ENCODE measurements at regions not wholly inside any gene's neighbourhood (a gene's known extent, or its start where the extent isn't known, plus 50 kb on each side); places are given as distances from the start of the nearest gene placed in this dataset.

DNA sequence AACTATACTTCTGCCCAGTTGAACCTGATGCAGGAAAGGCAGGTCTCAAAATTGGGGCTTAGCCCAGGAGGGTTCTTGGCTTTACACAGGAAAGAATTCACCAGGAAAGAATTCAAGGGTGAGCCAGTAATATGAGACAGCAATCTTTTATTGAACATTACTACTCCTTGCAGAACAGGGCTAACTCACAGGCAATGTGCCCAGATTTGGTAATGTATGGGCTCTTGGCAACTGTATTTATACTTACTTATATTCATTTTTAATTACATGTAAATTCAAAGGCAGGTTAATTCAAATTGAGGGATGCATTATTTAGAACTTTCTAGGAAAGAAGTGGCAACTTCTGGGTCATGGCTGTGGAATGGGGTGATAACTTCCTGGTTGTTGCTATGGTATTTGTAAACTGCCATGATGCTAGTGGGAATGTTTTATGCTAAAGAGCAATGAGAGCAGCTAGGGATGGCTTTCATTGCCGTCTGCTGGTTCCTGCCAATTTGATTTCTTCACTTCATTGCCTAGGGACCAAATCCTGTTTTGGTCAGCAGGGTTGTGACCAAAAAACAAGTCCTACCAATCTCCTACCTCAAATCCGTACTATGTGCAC is 107.5 kb downstream of the CHRM3 start:
- TF ChIP-seq, protein P1, sequence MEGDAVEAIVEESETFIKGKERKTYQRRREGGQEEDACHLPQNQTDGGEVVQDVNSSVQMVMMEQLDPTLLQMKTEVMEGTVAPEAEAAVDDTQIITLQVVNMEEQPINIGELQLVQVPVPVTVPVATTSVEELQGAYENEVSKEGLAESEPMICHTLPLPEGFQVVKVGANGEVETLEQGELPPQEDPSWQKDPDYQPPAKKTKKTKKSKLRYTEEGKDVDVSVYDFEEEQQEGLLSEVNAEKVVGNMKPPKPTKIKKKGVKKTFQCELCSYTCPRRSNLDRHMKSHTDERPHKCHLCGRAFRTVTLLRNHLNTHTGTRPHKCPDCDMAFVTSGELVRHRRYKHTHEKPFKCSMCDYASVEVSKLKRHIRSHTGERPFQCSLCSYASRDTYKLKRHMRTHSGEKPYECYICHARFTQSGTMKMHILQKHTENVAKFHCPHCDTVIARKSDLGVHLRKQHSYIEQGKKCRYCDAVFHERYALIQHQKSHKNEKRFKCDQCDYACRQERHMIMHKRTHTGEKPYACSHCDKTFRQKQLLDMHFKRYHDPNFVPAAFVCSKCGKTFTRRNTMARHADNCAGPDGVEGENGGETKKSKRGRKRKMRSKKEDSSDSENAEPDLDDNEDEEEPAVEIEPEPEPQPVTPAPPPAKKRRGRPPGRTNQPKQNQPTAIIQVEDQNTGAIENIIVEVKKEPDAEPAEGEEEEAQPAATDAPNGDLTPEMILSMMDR (IDR thresholded peaks at IDR 0.05) = no peak
- TF ChIP-seq EZH2phosphoT487 (IDR thresholded peaks at IDR 0.05) (no peak), EZH2 (IDR thresholded peaks at IDR 0.05) (no peak)
